ENCODE measurements at regions not wholly inside any gene's neighbourhood (a gene's known extent, or its start where the extent isn't known, plus 50 kb on each side); places are given as distances from the start of the nearest gene placed in this dataset.

- 0 out of 2 replicates have a peak, but pooled peaks have one; percentile 16 for TF ChIP-seq MXI1 (IDR thresholded peaks at IDR 0.05; ENCODE audit: low read depth, low read length)
- peak; percentile 95; the same call in 1 of the 2 replicates for TF ChIP-seq MTA3 (IDR thresholded peaks at IDR 0.05; ENCODE audit: borderline replicate concordance, low read length)
- peak; percentile 73 for TF ChIP-seq CBFB (IDR thresholded peaks at IDR 0.05; ENCODE audit: low read depth)
- TF ChIP-seq LARP7 (IDR thresholded peaks at IDR 0.05): no peak
- TF ChIP-seq, protein P1, sequence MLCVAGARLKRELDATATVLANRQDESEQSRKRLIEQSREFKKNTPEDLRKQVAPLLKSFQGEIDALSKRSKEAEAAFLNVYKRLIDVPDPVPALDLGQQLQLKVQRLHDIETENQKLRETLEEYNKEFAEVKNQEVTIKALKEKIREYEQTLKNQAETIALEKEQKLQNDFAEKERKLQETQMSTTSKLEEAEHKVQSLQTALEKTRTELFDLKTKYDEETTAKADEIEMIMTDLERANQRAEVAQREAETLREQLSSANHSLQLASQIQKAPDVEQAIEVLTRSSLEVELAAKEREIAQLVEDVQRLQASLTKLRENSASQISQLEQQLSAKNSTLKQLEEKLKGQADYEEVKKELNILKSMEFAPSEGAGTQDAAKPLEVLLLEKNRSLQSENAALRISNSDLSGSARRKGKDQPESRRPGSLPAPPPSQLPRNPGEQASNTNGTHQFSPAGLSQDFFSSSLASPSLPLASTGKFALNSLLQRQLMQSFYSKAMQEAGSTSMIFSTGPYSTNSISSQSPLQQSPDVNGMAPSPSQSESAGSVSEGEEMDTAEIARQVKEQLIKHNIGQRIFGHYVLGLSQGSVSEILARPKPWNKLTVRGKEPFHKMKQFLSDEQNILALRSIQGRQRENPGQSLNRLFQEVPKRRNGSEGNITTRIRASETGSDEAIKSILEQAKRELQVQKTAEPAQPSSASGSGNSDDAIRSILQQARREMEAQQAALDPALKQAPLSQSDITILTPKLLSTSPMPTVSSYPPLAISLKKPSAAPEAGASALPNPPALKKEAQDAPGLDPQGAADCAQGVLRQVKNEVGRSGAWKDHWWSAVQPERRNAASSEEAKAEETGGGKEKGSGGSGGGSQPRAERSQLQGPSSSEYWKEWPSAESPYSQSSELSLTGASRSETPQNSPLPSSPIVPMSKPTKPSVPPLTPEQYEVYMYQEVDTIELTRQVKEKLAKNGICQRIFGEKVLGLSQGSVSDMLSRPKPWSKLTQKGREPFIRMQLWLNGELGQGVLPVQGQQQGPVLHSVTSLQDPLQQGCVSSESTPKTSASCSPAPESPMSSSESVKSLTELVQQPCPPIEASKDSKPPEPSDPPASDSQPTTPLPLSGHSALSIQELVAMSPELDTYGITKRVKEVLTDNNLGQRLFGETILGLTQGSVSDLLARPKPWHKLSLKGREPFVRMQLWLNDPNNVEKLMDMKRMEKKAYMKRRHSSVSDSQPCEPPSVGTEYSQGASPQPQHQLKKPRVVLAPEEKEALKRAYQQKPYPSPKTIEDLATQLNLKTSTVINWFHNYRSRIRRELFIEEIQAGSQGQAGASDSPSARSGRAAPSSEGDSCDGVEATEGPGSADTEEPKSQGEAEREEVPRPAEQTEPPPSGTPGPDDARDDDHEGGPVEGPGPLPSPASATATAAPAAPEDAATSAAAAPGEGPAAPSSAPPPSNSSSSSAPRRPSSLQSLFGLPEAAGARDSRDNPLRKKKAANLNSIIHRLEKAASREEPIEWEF (IDR thresholded peaks at IDR 0.05; ENCODE audit: insufficient replicate concordance, low read depth, low read length): peak; percentile 58
- no peak for TF ChIP-seq RFX5 (IDR thresholded peaks at IDR 0.05; ENCODE audit: low read depth, low read length)
- no peak for TF ChIP-seq ZNF592 (IDR thresholded peaks at IDR 0.05)
- TF ChIP-seq BHLHE40 (IDR thresholded peaks at IDR 0.05; ENCODE audit: borderline replicate concordance in 1 of 2, low read depth in 2 of 2, low read length in 1 of 2): peak; percentile 37 to 55; a peak in 3 of 4 replicates
- TF ChIP-seq IKZF1 (conservative IDR thresholded peaks at IDR 0.05): peak; percentile 79
- no peak for TF ChIP-seq EZH2 (IDR thresholded peaks at IDR 0.05; ENCODE audit: borderline replicate concordance, control insufficient read depth, low read depth, low read length)
- TF ChIP-seq SRF (IDR thresholded peaks at IDR 0.05; ENCODE audit: low read depth in 2 of 2, low read length in 2 of 2): 0 out of 4 replicates have a peak, but pooled peaks of 1 of the 2 experiments have one; percentile 16
- TF ChIP-seq CHD4 (IDR thresholded peaks at IDR 0.05): no peak
- TF ChIP-seq ZNF217 (IDR thresholded peaks at IDR 0.05): peak; percentile 84; the same call in 1 of the 2 replicates
- TF ChIP-seq CEBPB (IDR thresholded peaks at IDR 0.05; ENCODE audit: borderline replicate concordance in 1 of 2, low read depth in 2 of 2, low read length in 2 of 2): peak in 1 of 2 experiments; percentile 84; a peak in 2 of 4 replicates
- peak; percentile 90; the same call in 1 of the 2 replicates for TF ChIP-seq PAX5 (IDR thresholded peaks at IDR 0.05; ENCODE audit: borderline replicate concordance, low read depth, low read length)
- peak; percentile 83 for TF ChIP-seq SPI1 (IDR thresholded peaks at IDR 0.05; ENCODE audit: borderline replicate concordance, insufficient read depth, low read depth, low read length)
- TF ChIP-seq, protein P2, sequence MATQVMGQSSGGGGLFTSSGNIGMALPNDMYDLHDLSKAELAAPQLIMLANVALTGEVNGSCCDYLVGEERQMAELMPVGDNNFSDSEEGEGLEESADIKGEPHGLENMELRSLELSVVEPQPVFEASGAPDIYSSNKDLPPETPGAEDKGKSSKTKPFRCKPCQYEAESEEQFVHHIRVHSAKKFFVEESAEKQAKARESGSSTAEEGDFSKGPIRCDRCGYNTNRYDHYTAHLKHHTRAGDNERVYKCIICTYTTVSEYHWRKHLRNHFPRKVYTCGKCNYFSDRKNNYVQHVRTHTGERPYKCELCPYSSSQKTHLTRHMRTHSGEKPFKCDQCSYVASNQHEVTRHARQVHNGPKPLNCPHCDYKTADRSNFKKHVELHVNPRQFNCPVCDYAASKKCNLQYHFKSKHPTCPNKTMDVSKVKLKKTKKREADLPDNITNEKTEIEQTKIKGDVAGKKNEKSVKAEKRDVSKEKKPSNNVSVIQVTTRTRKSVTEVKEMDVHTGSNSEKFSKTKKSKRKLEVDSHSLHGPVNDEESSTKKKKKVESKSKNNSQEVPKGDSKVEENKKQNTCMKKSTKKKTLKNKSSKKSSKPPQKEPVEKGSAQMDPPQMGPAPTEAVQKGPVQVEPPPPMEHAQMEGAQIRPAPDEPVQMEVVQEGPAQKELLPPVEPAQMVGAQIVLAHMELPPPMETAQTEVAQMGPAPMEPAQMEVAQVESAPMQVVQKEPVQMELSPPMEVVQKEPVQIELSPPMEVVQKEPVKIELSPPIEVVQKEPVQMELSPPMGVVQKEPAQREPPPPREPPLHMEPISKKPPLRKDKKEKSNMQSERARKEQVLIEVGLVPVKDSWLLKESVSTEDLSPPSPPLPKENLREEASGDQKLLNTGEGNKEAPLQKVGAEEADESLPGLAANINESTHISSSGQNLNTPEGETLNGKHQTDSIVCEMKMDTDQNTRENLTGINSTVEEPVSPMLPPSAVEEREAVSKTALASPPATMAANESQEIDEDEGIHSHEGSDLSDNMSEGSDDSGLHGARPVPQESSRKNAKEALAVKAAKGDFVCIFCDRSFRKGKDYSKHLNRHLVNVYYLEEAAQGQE (IDR thresholded peaks at IDR 0.05; ENCODE audit: low read depth, low read length): no peak
- peak; percentile 94 for TF ChIP-seq FOXM1 (IDR thresholded peaks at IDR 0.05; ENCODE audit: low read depth, low read length)
Observed at GRCh38 chr3:103218146-103218545, 783.3 kb downstream of the ZPLD1 start (continued).
